D341Med (cell line): ENCODE measurements at regions not wholly inside any gene's neighbourhood (a gene's known extent, or its start where the extent isn't known, plus 50 kb on each side); places are given as distances from the start of the nearest gene placed in this dataset.

Experiments
- DNase-seq: peaks from one replicate; pipeline ENCODE4 v3.0.0; 2012; ENCODE audit warnings: low spot score

- no peak for DNase-seq
These were observed 349.8 kb downstream of the LTN1 start for GRCh38 chr21:28642891-28643290.

GRCh38 chr21:28641731-28642130 lies 350.9 kb downstream of the LTN1 start:
- no peak for DNase-seq

DNA sequence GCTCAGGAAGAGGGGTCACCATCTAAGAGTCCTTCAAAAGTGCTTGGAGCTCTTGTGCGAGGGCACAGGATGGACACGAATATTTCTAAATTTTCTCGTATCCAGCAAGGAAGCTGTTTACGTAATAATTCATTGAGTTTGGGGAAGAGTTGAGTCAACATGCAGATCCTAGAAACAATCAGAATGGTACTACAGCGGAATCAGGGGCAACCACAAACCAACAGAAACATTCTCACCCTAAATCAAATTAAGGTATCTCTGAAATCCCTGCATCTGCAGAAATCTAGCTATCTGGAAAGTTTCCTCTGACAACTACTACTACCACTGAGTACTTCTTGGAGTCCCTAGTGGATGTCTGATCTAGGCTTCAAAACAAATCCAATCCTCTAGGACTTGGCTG lies 352.4 kb downstream of the LTN1 start:
- DNase-seq = no peak

DNA sequence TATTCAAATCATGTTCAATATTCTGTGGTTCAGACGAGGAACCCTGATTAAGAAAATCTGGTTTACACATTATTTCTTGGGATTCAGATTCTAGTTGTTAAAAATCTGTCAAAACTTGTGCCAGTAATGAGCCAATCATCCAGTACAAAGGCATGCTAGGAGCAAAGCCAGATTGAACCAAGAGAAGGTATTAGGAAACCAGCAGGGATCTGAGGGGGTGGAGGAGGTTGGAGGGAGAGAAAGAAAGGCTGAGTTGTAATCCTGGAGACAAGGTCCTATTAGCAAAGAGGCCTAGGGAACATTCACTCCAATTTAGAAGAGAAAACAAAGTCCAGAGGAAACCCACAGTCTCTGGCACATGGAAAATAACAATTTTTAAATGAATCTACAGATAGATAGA lies 352.9 kb downstream of the LTN1 start:
- no peak for DNase-seq

GRCh38 chr21:28636752-28637691 lies 355.7 kb downstream of the LTN1 start:
- no peak for DNase-seq

DNA sequence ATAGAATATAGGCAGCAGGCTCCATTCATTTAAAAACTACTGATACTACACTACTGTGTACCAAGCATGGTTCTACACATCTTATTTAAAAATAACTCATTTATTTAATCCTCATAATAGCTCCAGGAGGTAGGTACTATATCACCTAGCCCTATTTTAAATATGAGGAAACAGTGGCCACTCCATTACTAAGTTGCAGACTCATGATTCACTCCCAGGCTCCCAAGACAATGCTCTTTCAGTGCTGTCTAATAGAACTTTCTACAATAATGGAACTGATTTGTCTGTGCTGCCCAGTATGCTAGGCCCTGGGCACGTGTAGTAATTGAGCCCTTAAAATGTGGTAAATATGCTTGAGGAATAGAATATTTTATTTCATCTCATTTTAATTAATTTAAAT lies 357.1 kb downstream of the LTN1 start:
- no peak for DNase-seq

- no peak for DNase-seq
These were observed 358.7 kb downstream of the LTN1 start for GRCh38 chr21:28633839-28634555.

- no peak for DNase-seq
These were observed 359.8 kb downstream of the LTN1 start for GRCh38 chr21:28632755-28633408.

GRCh38 chr21:28627691-28628090 lies 365.0 kb downstream of the LTN1 start:
- DNase-seq = no peak

DNA sequence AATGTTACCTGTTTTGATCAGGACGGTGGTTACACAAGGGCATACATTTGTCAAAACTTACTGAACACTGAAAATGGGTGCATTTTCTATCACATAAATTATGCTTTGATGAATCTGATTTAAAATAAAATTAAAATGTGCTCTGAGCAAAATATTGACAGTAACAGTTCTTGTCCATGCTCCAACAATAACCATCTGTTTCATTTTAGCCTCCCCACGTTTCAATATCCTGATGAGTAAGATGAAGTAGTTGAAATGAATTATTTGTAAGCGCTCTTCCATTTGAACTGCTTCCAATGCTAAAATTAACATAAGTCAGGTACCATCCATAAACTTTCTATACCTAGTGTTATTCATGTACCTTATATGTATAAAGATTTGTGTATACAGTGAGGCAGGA lies 365.4 kb downstream of the LTN1 start:
- DNase-seq = no peak

- no peak for DNase-seq
These were observed 368.1 kb downstream of the LTN1 start for GRCh38 chr21:28624626-28625025.

DNA sequence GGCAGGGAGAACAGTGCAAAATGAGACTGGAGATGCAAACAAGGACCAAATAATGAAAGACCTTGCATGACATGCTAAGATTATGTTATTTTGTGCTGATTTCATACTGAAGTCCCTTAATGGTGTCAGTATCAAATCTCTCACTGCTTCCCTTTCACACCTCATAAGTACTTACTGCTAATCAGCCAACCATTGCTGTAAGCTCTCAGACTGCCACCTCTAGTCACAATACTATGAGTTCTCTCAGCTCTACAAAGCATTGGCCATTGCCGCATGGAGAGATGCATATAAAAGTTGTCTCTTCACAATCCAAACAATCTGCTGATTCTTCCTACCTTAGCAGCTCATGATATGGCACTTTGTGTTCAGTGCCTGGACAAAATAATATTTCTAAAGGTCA lies 375.4 kb downstream of the LTN1 start:
- no peak for DNase-seq

GRCh38 chr21:28615276-28615675 lies 377.4 kb downstream of the LTN1 start:
- DNase-seq = no peak

- DNase-seq = no peak
These were observed 377.9 kb downstream of the LTN1 start for GRCh38 chr21:28614791-28615190.

GRCh38 chr21:28608646-28609045 lies 384.0 kb downstream of the LTN1 start:
- DNase-seq = no peak

GRCh38 chr21:28607545-28607944 lies 385.1 kb downstream of the LTN1 start:
- no peak for DNase-seq

- no peak for DNase-seq
These were observed 387.6 kb downstream of the LTN1 start for GRCh38 chr21:28604946-28605537.

DNA sequence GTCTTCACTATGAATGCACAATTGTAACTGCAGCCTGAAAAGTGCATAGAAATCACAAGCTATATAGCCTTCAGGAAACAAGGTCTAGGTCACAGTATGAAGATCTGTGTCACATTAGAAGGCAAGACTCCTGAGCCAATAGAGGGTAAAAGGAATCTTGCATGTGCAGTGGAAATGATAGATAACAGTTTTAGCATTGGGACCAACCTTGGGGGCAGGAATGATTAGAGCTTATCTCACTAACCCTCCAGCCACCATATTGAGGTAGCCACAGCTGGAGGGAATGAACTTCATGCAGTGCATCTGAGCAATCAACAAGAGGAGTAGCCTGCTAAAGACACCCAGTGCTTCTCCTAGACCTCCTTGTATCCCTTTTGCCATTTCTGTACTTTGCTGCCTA lies 390.1 kb downstream of the LTN1 start:
- DNase-seq = no peak

DNA sequence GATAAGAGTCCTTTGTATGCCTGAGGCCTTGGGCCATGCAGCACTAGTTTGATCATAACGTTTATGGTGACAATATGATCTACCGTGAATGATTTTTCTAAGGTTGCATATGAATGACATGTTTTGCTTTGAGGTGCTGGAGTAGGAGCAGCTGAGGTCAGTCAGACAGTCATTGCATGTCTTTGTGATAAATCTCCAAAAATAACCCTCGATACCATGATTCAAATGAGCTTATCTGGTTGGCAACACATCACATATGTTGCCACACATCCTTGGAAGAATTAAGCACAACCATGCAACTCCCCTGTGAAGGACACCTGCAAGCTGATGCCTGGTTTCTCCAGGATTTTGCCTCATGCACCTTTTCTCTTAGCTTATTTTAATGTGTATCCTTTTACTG lies 394.5 kb downstream of the LTN1 start:
- no peak for DNase-seq

DNA sequence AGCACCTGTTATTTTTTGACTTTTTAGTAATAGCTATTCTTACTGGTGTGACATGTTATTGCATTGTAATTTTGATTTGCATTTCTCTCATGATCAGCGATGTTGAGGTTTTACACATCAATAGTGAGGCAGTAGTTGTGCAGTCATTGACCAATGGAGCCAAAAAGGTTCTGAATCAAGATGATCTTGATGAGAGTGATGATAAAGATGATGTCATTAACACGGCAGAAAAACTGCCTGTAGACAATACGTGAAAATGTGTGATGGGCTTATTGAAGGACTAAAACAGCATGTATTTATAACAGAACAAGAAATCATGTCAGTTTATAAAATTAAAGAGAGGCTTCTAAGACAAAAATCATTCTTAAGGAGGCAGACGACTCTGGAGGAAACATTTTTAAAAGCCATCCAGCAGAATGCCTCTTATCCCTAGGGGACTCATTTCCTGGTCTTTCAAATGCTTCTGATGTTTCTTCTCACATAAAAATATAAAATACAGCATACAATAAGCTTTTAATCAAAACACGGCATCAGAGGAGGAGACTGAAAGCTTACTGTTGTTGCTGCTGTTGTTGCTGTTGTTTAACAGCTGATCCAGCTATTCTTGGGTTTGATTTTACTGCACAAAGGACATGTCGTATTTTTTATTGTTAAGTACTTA lies 400.3 kb downstream of the LTN1 start:
- DNase-seq = no peak

DNA sequence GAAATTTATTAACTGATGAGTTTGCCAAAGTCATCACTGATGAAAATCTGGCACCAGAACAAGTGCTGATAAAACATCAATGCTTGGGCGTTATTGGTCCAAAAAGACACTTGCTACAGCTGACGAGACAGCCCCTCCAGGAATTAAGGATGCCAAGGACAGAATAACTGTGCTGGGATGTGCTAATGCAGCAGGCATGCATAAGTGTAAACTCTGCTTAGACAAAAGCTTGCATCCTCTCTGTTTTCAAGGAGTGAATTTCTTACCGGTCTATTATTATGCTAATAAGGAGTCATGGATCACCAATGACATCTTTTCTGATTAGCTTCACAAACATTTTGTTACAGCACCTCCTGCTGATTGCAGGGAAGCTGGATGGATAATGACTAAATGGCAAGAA lies 402.0 kb downstream of the LTN1 start:
- DNase-seq = no peak

- DNase-seq = no peak
These were observed 402.7 kb downstream of the LTN1 start for GRCh38 chr21:28590026-28590425.
